Breast epithelium (tissue), 3 donors: ENCODE measurements at regions not wholly inside any gene's neighbourhood (a gene's known extent, or its start where the extent isn't known, plus 50 kb on each side); places are given as distances from the start of the nearest gene placed in this dataset.

ENCODE experiments used
- CTCF ChIP-seq, 3 donors: fragments of 450-650 bp; IDR thresholded peaks; one replicate each; pipeline ENCODE4 v1.5.1; 2016 to 2017; ENCODE audit warnings: antibody characterized with exemption in 3 of 3, mild to moderate bottlenecking in 3 of 3, moderate library complexity in 3 of 3
- POLR2A ChIP-seq: fragments of 450-650 bp; IDR thresholded peaks from one replicate; pipeline ENCODE4 v1.6.1; 2016; ENCODE audit warnings: antibody characterized with exemption, mild to moderate bottlenecking, moderate library complexity
- POLR2AphosphoS5 ChIP-seq, 3 donors: sonication (generic); formaldehyde crosslinking; IDR thresholded peaks; one replicate each; pipeline ENCODE4 v1.6.1; 2017; ENCODE audit warnings: antibody characterized with exemption in 3 of 3

DNA sequence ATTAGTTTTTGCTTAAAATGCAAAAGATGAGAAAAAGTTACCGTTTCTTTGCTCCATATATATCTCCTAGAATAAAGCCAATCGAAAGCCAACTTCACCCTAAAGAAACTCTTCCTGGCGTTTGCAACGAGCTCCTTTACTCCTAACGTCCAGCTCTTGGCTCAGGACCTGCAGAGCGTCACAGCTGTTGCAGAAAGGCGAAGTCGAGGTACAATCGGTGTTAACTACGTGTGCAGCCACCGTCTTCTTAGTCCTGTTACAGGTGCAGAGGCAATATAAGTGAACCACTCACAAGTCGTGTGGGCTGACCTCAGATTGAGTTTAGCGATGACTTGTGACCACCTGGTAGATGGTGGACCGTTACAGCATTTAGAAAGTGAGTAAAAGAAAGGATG, 113.1 kb downstream of the TRIM27 start:
- TF ChIP-seq CTCF (IDR thresholded peaks at IDR 0.05) (no peak), POLR2AphosphoS5 (IDR thresholded peaks at IDR 0.05) (no peak), POLR2A (no peak)
